ENCODE measurements at regions not wholly inside any gene's neighbourhood (a gene's known extent, or its start where the extent isn't known, plus 50 kb on each side); places are given as distances from the start of the nearest gene placed in this dataset.

GRCh38 chr6:144736763-144737162 is 451.6 kb downstream of the UTRN start:
- TF ChIP-seq CTCF (conservative IDR thresholded peaks at IDR 0.05) (no peak), ZFX (IDR thresholded peaks at IDR 0.05) (no peak)
- no peak overlapping the region for H3K27ac ChIP-seq

GRCh38 chr6:144737998-144738397 is 452.9 kb downstream of the UTRN start:
- no peak overlapping the region for H3K27ac ChIP-seq
- TF ChIP-seq ZFX (IDR thresholded peaks at IDR 0.05) (no peak), CTCF (conservative IDR thresholded peaks at IDR 0.05) (no peak)

- no peak overlapping the region for H3K27ac ChIP-seq
- TF ChIP-seq ZFX (IDR thresholded peaks at IDR 0.05) (no peak), CTCF (conservative IDR thresholded peaks at IDR 0.05) (no peak)
Measured at GRCh38 chr6:144739873-144740272, 454.7 kb downstream of the UTRN start.

GRCh38 chr6:144741659-144742058 is 456.5 kb downstream of the UTRN start:
- TF ChIP-seq ZFX (IDR thresholded peaks at IDR 0.05) (no peak), CTCF (conservative IDR thresholded peaks at IDR 0.05) (no peak)
- H3K27ac ChIP-seq: no peak overlapping the region

GRCh38 chr6:144742779-144743178 is 457.6 kb downstream of the UTRN start:
- no peak for TF ChIP-seq CTCF (conservative IDR thresholded peaks at IDR 0.05)
- no peak overlapping the region for H3K27ac ChIP-seq

- TF ChIP-seq ZFX (IDR thresholded peaks at IDR 0.05): no peak
- TF ChIP-seq CTCF (conservative IDR thresholded peaks at IDR 0.05): no peak
- H3K27ac ChIP-seq: no peak overlapping the region
Measured at GRCh38 chr6:144744720-144745119, 459.6 kb downstream of the UTRN start.

GRCh38 chr6:144745439-144745838 is 460.3 kb downstream of the UTRN start:
- TF ChIP-seq ZFX (IDR thresholded peaks at IDR 0.05) (no peak), CTCF (conservative IDR thresholded peaks at IDR 0.05) (no peak)
- H3K27ac ChIP-seq: no peak overlapping the region

All from C4-2B (cell line).